ENCODE measurements at regions not wholly inside any gene's neighbourhood (a gene's known extent, or its start where the extent isn't known, plus 50 kb on each side); places are given as distances from the start of the nearest gene placed in this dataset.
"Not testable (repeated sequence)": the region's sequence is repeated elsewhere in the genome, so short reads cannot be mapped to it uniquely, and the experiment has no call there.

DNA sequence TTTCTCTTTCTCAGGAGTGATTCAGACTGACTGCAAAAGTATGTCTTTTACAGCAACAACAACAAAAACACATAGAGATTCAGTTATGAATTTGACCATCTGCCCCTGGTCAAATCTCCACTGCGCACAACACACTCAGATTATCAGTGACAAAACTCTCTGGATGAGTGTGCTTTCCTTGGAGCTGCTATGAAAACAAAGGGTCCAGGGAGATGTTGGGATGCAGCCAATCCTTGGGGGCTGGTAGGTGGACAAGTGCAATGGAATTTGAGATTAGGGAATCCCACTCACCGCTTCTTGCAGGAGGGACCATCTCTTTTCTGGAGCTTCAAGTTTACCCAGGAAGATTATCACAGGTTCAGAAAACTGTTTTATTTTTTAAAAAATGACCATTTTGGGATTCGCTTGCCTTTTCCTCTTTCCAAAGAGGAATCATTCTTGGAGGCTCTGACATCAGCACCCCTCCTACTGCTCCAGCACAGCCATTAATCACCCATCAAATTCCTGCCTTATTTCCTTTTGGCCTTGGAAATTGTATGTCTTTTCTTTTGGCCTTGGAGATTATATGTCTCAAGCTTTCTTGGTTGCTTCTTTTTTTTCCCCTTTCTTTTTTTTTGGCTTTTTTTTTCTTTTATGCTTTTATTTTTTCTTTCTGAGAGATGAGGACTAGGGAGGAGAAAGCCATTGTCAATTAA is 311.8 kb downstream of the TSHZ3 start:
- no peaks in the 10 kb centered on the region for H3K27me3 ChIP-seq (ENCODE audit: insufficient read depth, low read depth, low read length)
- no peaks in the 10 kb centered on the region for H3F3A ChIP-seq (ENCODE audit: insufficient read depth, low read length, poor library complexity, severe bottlenecking)
- no peaks in the 10 kb centered on the region for H3K79me2 ChIP-seq (replicated peaks; ENCODE audit: insufficient read depth, low read length)
- no peaks in the 10 kb centered on the region for H3K9me2 ChIP-seq (ENCODE audit: insufficient read depth, low read length)
- H3K27ac ChIP-seq (ENCODE audit: low read length): no peak overlapping the region
- no peaks in the 10 kb centered on the region for H3K36me3 ChIP-seq (ENCODE audit: insufficient read depth, low read length)
- no peak overlapping the region for H2AFZ ChIP-seq (ENCODE audit: low read depth, low read length)
- no peak overlapping the region for H3K4me3 ChIP-seq (ENCODE audit: low read length)
- no peaks in the 10 kb centered on the region for H4K20me1 ChIP-seq (ENCODE audit: insufficient read depth)
- H3K9me3 ChIP-seq (ENCODE audit: low read length): peaks cover 4% of the 10 kb centered on the region
- H3K9ac ChIP-seq (ENCODE audit: low read length): no peak overlapping the region
- no peak for TF ChIP-seq CTCF (IDR thresholded peaks at IDR 0.05; ENCODE audit: poor library complexity, severe bottlenecking)
- no peak for TF ChIP-seq EZH2 (IDR thresholded peaks at IDR 0.05; ENCODE audit: borderline replicate concordance, insufficient read depth, low read length, poor library complexity, severe bottlenecking)
- TF ChIP-seq SMC3 (conservative IDR thresholded peaks at IDR 0.05; ENCODE audit: poor library complexity): no peak
- TF ChIP-seq EP300 (conservative IDR thresholded peaks at IDR 0.05; ENCODE audit: poor library complexity, severe bottlenecking): no peak
- no peak overlapping the region for H3K4me2 ChIP-seq (ENCODE audit: low read length)

DNA sequence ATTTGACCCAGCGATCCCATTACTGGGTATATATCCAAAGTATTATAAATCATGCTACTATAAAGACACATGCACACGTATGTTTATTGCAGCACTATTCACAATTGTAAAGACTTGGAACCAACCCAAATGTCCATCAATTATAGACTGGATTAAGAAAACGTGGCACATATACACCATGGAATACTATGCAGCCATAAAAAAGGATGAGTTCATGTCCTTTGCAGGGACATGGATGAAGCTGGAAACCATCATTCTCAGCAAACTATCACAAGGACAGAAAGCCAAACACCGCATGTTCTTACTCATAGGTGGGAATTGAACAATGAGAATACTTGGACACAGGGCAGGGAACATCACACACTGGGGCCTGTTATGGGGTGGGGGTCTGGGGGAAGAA is 317.8 kb downstream of the TSHZ3 start:
- H4K20me1 ChIP-seq (ENCODE audit: insufficient read depth); H3K27ac ChIP-seq (ENCODE audit: low read length); H2AFZ ChIP-seq (ENCODE audit: low read depth, low read length); H3K9me2 ChIP-seq (ENCODE audit: insufficient read depth, low read length); H3K4me3 ChIP-seq (ENCODE audit: low read length); H3K4me2 ChIP-seq (ENCODE audit: low read length); H3K9ac ChIP-seq (ENCODE audit: low read length); H3K27me3 ChIP-seq (ENCODE audit: insufficient read depth, low read depth, low read length); H3K79me2 ChIP-seq (replicated peaks; ENCODE audit: insufficient read depth, low read length); H3K9me3 ChIP-seq (ENCODE audit: low read length); H3K36me3 ChIP-seq (ENCODE audit: insufficient read depth, low read length); H3F3A ChIP-seq (ENCODE audit: insufficient read depth, low read length, poor library complexity, severe bottlenecking): not testable (repeated sequence)

DNA sequence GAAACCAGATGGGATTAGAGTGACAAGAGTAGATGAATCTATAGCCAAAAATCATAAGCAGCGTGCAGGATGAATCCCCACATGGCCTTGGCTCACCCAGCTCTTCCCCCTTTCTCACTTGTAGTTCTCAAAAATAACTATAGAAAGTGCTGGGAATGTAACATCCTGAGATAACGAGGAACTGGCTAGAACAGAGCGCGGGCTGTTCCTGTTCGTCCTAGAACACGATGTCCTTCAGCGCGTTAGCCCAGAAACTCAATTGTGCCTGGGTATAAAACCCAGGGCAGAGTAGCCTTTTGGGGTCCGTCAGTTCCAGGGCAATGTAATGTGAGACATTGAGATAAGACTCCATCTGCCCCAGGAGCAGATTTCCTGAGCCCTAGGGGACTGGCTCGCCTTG is 326.2 kb downstream of the TSHZ3 start:
- TF ChIP-seq REST (IDR thresholded peaks at IDR 0.05; ENCODE audit: borderline replicate concordance): no peak
- no peak for TF ChIP-seq SMC3 (conservative IDR thresholded peaks at IDR 0.05; ENCODE audit: poor library complexity)
- no peak for TF ChIP-seq TAF1 (IDR thresholded peaks at IDR 0.05; ENCODE audit: low read depth)
- TF ChIP-seq POLR2AphosphoS5 (IDR thresholded peaks at IDR 0.05): no peak
- TF ChIP-seq EP300 (conservative IDR thresholded peaks at IDR 0.05; ENCODE audit: poor library complexity, severe bottlenecking): no peak
- no peak for TF ChIP-seq CTCF (IDR thresholded peaks at IDR 0.05; ENCODE audit: poor library complexity, severe bottlenecking)
- no peak for TF ChIP-seq EZH2 (IDR thresholded peaks at IDR 0.05; ENCODE audit: borderline replicate concordance, insufficient read depth, low read length, poor library complexity, severe bottlenecking)
- TF ChIP-seq MXI1 (conservative IDR thresholded peaks at IDR 0.05; ENCODE audit: poor library complexity, severe bottlenecking): no peak
- TF ChIP-seq RAD21 (conservative IDR thresholded peaks at IDR 0.05): no peak
- no peaks in the 10 kb centered on the region for H3F3A ChIP-seq (ENCODE audit: insufficient read depth, low read length, poor library complexity, severe bottlenecking)
- no peaks in the 10 kb centered on the region for H3K9me2 ChIP-seq (ENCODE audit: insufficient read depth, low read length)
- no peak overlapping the region for H3K27ac ChIP-seq (ENCODE audit: low read length)
- H3K9me3 ChIP-seq (ENCODE audit: low read length): no peaks in the 10 kb centered on the region
- H4K20me1 ChIP-seq (ENCODE audit: insufficient read depth): no peaks in the 10 kb centered on the region
- no peaks in the 10 kb centered on the region for H3K27me3 ChIP-seq (ENCODE audit: insufficient read depth, low read depth, low read length)
- no peak overlapping the region for H3K4me3 ChIP-seq (ENCODE audit: low read length)
- H3K79me2 ChIP-seq (replicated peaks; ENCODE audit: insufficient read depth, low read length): no peaks in the 10 kb centered on the region
- no peak overlapping the region for H3K4me2 ChIP-seq (ENCODE audit: low read length)
- H3K36me3 ChIP-seq (ENCODE audit: insufficient read depth, low read length): no peaks in the 10 kb centered on the region
- no peak overlapping the region for H2AFZ ChIP-seq (ENCODE audit: low read depth, low read length)
- no peak overlapping the region for H3K9ac ChIP-seq (ENCODE audit: low read length)

Measured in neural cell (in vitro differentiated cells).